Naive B cell (primary cell): ENCODE measurements at regions not wholly inside any gene's neighbourhood (a gene's known extent, or its start where the extent isn't known, plus 50 kb on each side); places are given as distances from the start of the nearest gene placed in this dataset.
A peak's percentile ranks its signal among the peaks of the same experiment; 100 is the strongest.
"Not testable (repeated sequence)": the region's sequence is repeated elsewhere in the genome, so short reads cannot be mapped to it uniquely, and the experiment has no call there.

Experiments
- ATAC-seq, 2 donors: fragments of 150-1000 bp; cut with Tn5 transposase; 2 replicates each; pipeline ENCODE4 v1.10.0; 2021; ENCODE audit warnings: low read depth in 2 of 2, mild to moderate bottlenecking in 2 of 2, moderate library complexity in 2 of 2
- DNase-seq: peaks from one replicate; pipeline ENCODE4 v3.0.0; 2022
- H3K27ac Mint-ChIP-seq, 6 donors: one replicate each; pipeline ENCODE4 v1.8.0; 2020 to 2022; ENCODE audit warnings: mild to moderate bottlenecking in 6 of 6, mixed read lengths in 6 of 6, moderate library complexity in 5 of 6, inconsistent platforms in 2 of 6
- H3K27me3 Mint-ChIP-seq, 3 donors: one replicate each; pipeline ENCODE4 v1.8.0; 2021 to 2022; ENCODE audit warnings: mixed read lengths in 3 of 3, mild to moderate bottlenecking in 1 of 3
- H3K36me3 Mint-ChIP-seq, 2 donors: one replicate each; pipeline ENCODE4 v1.8.0; 2020 to 2022; ENCODE audit warnings: mixed read lengths in 2 of 2, inconsistent platforms in 1 of 2, mild to moderate bottlenecking in 1 of 2
- H3K4me1 Mint-ChIP-seq, 3 donors: one replicate each; pipeline ENCODE4 v1.8.0; 2020 to 2022; ENCODE audit warnings: mixed read lengths in 3 of 3, inconsistent platforms in 1 of 3, mild to moderate bottlenecking in 1 of 3, moderate library complexity in 1 of 3
- H3K4me3 Mint-ChIP-seq, 8 donors: one replicate each; pipeline ENCODE4 v1.8.0; 2020 to 2022; ENCODE audit warnings: mild to moderate bottlenecking in 8 of 8, mixed read lengths in 8 of 8, moderate library complexity in 8 of 8, inconsistent platforms in 2 of 8
- H3K9me3 Mint-ChIP-seq, 7 donors: one replicate each; pipeline ENCODE4 v1.8.0; 2020 to 2022; ENCODE audit warnings: mixed read lengths in 7 of 7, mild to moderate bottlenecking in 5 of 7, inconsistent platforms in 2 of 7, moderate library complexity in 1 of 7

- peaks cover 0 to 5% (median 0%) of the 10 kb centered on the region in 3 donors for H3K27me3 Mint-ChIP-seq
- H3K4me3 Mint-ChIP-seq, result no peak overlapping the region
- peaks cover 2 to 13% (median 9%) of the 10 kb centered on the region in 7 donors for H3K9me3 Mint-ChIP-seq
- no peak for ATAC-seq
- no peak overlapping the region for H3K27ac Mint-ChIP-seq
- no peaks in the 10 kb centered on the region for H3K4me1 Mint-ChIP-seq
- no peaks in the 10 kb centered on the region for H3K36me3 Mint-ChIP-seq
- no peak for DNase-seq
Measured at GRCh38 chr15:91385311-91385710, 285.3 kb downstream of the SV2B start.

GRCh38 chr15:91393186-91393585 lies 293.1 kb downstream of the SV2B start:
- Mint-ChIP-seq H3K4me1 (no peaks in the 10 kb centered on the region), H3K9me3 (peaks cover 1 to 15% (median 10%) of the 10 kb centered on the region in 7 donors), H3K36me3 (no peaks in the 10 kb centered on the region), H3K27me3 (peaks cover 5 to 29% (median 6%) of the 10 kb centered on the region in 3 donors), H3K4me3 (no peak overlapping the region), H3K27ac (no peak overlapping the region)
- DNase-seq (no peak), ATAC-seq (no peak)

GRCh38 chr15:91400481-91400880 lies 300.4 kb downstream of the SV2B start:
- Mint-ChIP-seq H3K4me1 (no peaks in the 10 kb centered on the region), H3K9me3 (peaks cover 0 to 5% (median 2%) of the 10 kb centered on the region in 7 donors), H3K27ac (no peak overlapping the region), H3K27me3 (peaks cover 7 to 14% (median 10%) of the 10 kb centered on the region in 3 donors), H3K4me3 (no peak overlapping the region), H3K36me3 (no peaks in the 10 kb centered on the region)
- DNase-seq (no peak), ATAC-seq (no peak)

DNA sequence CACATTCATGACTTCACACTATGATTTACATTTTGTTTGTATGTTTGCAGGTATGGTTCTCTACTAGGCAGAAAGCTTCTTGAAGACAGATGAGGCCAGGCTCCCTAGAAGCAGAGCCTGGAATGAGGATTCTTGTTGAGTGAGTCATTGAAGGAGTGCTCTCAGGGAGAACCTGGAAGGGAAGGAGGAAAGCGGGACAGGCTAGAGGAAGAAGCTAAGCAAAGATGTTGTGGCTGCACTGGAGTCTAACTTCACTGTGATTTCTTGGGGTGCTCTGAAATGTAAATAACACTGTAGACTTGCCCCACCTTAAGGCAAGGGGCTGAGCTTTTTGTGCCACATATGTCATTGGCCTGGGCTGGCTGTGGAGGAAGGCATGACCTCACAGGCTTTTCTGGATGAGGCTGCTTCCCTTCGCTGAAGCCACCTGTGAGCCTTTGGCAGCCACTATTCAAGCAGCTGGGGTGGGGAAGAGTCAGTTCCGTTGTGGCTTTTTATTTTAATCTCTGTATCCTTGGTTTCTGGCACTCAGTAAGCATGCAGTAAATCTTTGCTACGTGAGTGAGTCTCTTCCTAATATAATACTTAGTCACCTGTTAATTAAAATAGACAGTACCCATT lies 307.3 kb downstream of the SV2B start:
- Mint-ChIP-seq H3K4me3 (no peak overlapping the region), H3K36me3 (no peaks in the 10 kb centered on the region), H3K4me1 (no peaks in the 10 kb centered on the region), H3K27ac (no peak overlapping the region), H3K27me3 (peaks cover 0 to 9% (median 0%) of the 10 kb centered on the region in 3 donors), H3K9me3 (peaks cover 0 to 7% (median 0%) of the 10 kb centered on the region in 7 donors)
- no peak for ATAC-seq
- no peak for DNase-seq

- DNase-seq (no peak), ATAC-seq (no peak)
- no peak overlapping the region for H3K4me3 Mint-ChIP-seq
- H3K36me3 Mint-ChIP-seq, result no peaks in the 10 kb centered on the region
- no peaks in the 10 kb centered on the region for H3K4me1 Mint-ChIP-seq
- peaks cover 0 to 7% (median 0%) of the 10 kb centered on the region in 7 donors for H3K9me3 Mint-ChIP-seq
- H3K27me3 Mint-ChIP-seq, result peaks cover 0 to 8% (median 0%) of the 10 kb centered on the region in 3 donors
- no peak overlapping the region for H3K27ac Mint-ChIP-seq
Measured at GRCh38 chr15:91408476-91409076, 308.5 kb downstream of the SV2B start.

DNA sequence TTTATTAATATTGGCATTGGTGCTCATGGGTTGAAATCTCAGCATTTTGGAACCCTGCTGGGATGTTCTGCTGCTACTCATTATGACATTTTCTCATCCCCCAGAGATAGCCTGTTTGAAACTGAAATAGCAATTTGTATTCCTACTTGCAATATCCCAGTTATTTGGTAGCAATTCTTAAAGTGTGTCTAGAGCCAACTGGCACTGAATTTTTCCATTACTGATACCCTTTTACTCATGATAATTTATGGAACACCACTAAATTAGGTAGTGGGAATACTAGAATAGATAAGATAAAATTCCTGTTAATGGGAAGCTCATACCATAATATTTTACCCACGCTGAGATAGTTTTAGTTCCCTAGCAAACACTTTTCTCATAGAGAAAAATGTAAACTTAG lies 309.3 kb downstream of the SV2B start:
- ATAC-seq (no peak), DNase-seq (no peak)
- Mint-ChIP-seq H3K27ac (no peak overlapping the region), H3K9me3 (peaks cover 0 to 7% (median 0%) of the 10 kb centered on the region in 7 donors), H3K4me1 (no peaks in the 10 kb centered on the region), H3K27me3 (peaks cover 0 to 8% (median 0%) of the 10 kb centered on the region in 3 donors), H3K4me3 (no peak overlapping the region), H3K36me3 (no peaks in the 10 kb centered on the region)

DNA sequence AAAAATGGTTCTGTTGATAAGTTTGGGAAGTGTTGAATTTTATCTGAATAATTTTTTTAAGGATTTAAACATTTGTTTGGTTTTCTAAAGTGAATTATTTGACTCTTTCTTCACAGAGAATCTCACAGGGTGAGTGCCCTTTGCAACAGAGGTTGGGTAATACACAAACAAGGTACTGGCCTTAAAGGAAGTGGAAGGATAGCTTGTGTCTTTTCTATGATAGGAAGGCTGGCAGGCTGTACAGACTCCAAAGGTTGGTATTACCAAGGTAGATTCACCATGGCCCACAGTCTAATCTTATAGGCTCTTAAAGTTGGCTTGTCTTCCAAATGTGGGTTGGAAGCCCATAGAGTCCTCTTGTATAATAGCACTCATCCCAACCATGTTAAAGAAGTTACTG lies 311.5 kb downstream of the SV2B start:
- no peaks in the 10 kb centered on the region for H3K36me3 Mint-ChIP-seq
- H3K27me3 Mint-ChIP-seq, result peaks cover 0 to 4% (median 0%) of the 10 kb centered on the region in 3 donors
- H3K4me1 Mint-ChIP-seq, result no peaks in the 10 kb centered on the region
- DNase-seq (no peak), ATAC-seq (no peak)
- no peak overlapping the region for H3K27ac Mint-ChIP-seq
- H3K4me3 Mint-ChIP-seq, result no peak overlapping the region
- H3K9me3 Mint-ChIP-seq, result peaks cover 0 to 7% (median 2%) of the 10 kb centered on the region in 7 donors

DNA sequence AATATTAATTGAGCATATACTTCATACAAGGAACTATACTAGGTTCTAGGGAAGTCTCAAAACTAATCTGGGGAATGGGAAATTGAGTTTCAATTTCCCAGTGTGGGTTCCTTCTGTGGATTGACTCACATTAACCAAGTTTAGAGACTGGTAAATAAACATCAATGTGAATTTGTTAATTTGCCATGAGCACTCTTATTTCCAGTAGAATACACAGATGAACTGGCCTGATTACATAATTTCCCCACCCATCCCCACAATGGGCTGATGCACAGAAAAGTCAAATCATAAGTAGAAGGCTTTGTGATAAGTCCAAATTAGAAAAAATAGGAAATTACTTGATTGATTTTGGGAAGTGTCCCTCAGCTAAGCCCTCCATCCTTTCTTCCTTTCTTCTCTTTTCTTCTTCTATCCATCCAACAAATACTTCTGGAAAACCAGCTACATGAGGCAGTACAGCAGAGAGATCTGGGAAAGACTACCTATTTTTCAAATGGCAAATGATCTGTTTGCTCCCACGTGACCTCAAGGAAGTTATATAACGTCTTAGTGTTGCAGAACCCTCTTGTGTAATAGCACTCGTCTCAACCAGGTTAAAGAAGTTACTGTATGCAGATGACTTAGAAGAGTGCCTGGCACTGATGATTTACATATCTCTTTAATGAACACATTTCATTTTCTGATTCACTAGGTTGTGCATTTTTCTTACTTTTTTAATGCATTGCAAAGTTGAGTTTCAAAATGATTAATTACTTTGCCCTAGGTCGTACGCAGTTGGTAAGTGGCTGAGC lies 312.3 kb downstream of the SV2B start:
- no peak overlapping the region for H3K4me3 Mint-ChIP-seq
- H3K27ac Mint-ChIP-seq, result no peak overlapping the region

GRCh38 chr15:91413142-91413541 lies 313.1 kb downstream of the SV2B start:
- ATAC-seq (no peak), DNase-seq (no peak)
- Mint-ChIP-seq H3K36me3 (no peaks in the 10 kb centered on the region), H3K4me3 (no peak overlapping the region), H3K9me3 (peaks cover 0 to 8% (median 4%) of the 10 kb centered on the region in 7 donors), H3K27ac (no peak overlapping the region), H3K4me1 (no peaks in the 10 kb centered on the region), H3K27me3 (peaks cover under 1 to 5% (median 4%) of the 10 kb centered on the region in 3 donors)

More for the DNA sequence above, 312.3 kb downstream of the SV2B start:
- H3K4me1 Mint-ChIP-seq, result no peaks in the 10 kb centered on the region
- H3K27me3 Mint-ChIP-seq, result peaks cover 0 to 4% (median 0%) of the 10 kb centered on the region in 3 donors
- H3K36me3 Mint-ChIP-seq, result no peaks in the 10 kb centered on the region
- peaks cover 0 to 7% (median 4%) of the 10 kb centered on the region in 7 donors for H3K9me3 Mint-ChIP-seq
- DNase-seq (no peak), ATAC-seq (no peak)

GRCh38 chr15:91414124-91414523 lies 314.1 kb downstream of the SV2B start:
- ATAC-seq (no peak), DNase-seq (no peak)
- no peaks in the 10 kb centered on the region for H3K36me3 Mint-ChIP-seq
- no peaks in the 10 kb centered on the region for H3K4me1 Mint-ChIP-seq
- H3K9me3 Mint-ChIP-seq, result peaks cover 0 to 10% (median 5%) of the 10 kb centered on the region in 7 donors
- H3K27me3 Mint-ChIP-seq, result peaks cover 4 to 9% (median 8%) of the 10 kb centered on the region in 3 donors
- H3K27ac Mint-ChIP-seq, result peak overlapping the region in 1 of 6 donors; percentile 5
- H3K4me3 Mint-ChIP-seq, result no peak overlapping the region

- not testable (repeated sequence) for H3K27ac Mint-ChIP-seq, DNase-seq, H3K4me3 Mint-ChIP-seq, H3K4me1 Mint-ChIP-seq, ATAC-seq
- Mint-ChIP-seq H3K27me3 (peaks cover 4 to 20% (median 12%) of the 10 kb centered on the region in 3 donors), H3K36me3 (peaks cover 0 to 10% of the 10 kb centered on the region in 2 donors), H3K9me3 (peaks cover 0 to 10% (median 5%) of the 10 kb centered on the region in 7 donors)
Measured at GRCh38 chr15:91415258-91415657, 315.2 kb downstream of the SV2B start.

DNA sequence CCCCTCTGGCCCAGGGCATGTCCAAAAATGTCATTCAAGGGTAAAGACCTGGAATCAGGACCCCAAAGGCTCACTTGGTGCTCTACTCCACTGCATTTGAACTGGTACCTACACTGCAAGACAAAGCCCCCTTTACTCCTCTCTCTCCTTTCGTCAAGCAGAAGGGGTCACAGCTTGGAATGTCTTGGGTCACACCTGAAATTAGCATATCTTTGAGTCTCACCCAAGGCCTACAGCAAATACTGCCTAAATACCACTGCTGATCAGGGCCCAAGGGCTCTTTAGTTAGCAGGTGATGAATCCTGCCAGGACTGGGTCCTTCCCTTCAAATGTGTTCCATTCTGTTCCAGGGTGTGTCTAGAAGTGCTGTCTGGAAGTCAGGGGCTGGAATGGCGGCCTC lies 320.6 kb downstream of the SV2B start:
- Mint-ChIP-seq H3K27me3 (peaks cover 18 to 37% (median 21%) of the 10 kb centered on the region in 3 donors), H3K4me3 (no peak overlapping the region), H3K4me1 (no peaks in the 10 kb centered on the region), H3K9me3 (peaks cover 0 to 9% (median 3%) of the 10 kb centered on the region in 7 donors), H3K36me3 (peaks cover 0 to 11% of the 10 kb centered on the region in 2 donors), H3K27ac (peak overlapping the region in 1 of 6 donors; percentile 46)
- no peak for ATAC-seq
- no peak for DNase-seq

DNA sequence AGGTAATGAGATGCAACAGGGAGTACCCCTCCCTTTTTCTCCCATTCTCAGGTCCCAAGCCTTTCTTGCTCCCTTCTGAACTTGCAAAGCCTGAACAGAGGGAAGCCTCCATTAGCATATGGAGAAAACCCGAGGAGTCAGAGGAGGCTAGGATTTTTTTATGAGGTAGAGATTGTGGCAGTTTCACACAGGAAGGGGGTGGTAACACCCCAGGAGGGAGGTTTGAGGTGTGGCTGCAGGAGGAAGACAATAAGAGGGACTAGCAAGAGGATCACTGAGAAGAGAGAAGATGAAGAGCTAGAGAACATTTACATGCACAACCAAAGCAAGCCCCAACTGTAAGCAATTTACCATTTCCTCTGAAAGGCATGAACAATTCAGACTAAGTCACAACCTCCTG lies 322.7 kb downstream of the SV2B start:
- H3K9me3 Mint-ChIP-seq, result peaks cover 0 to 9% (median 0%) of the 10 kb centered on the region in 7 donors
- H3K4me1 Mint-ChIP-seq, result no peaks in the 10 kb centered on the region
- peaks cover 17 to 39% (median 21%) of the 10 kb centered on the region in 3 donors for H3K27me3 Mint-ChIP-seq
- no peak for ATAC-seq
- no peak overlapping the region for H3K27ac Mint-ChIP-seq
- DNase-seq, result no peak
- H3K36me3 Mint-ChIP-seq, result peaks cover 0 to 11% of the 10 kb centered on the region in 2 donors
- H3K4me3 Mint-ChIP-seq, result no peak overlapping the region
